MM.1S (cell line): ENCODE measurements at regions not wholly inside any gene's neighbourhood (a gene's known extent, or its start where the extent isn't known, plus 50 kb on each side); places are given as distances from the start of the nearest gene placed in this dataset.

ENCODE experiments used
- DNase-seq: peaks from one replicate; pipeline ENCODE4 v3.0.0-alpha.2; 2015
- H2AFZ ChIP-seq: fragments of 300-600 bp; sonication (generic); 2 replicates; pipeline ENCODE4 v1.6.0; 2016; ENCODE audit warnings: antibody characterized with exemption, low read length
- H3F3A ChIP-seq: fragments of 300-600 bp; sonication (generic); 2 replicates; pipeline ENCODE4 v1.6.1; 2016; ENCODE audit warnings: mild to moderate bottlenecking, antibody characterized with exemption, low read length, moderate library complexity, mixed read lengths; ENCODE audit not compliant: insufficient read depth
- H3K27ac ChIP-seq: fragments of 300-600 bp; sonication (generic); 2 replicates; pipeline ENCODE4 v1.5.1; 2016; ENCODE audit warnings: mild to moderate bottlenecking, low read length
- H3K27me3 ChIP-seq: fragments of 300-600 bp; sonication (generic); replicated peaks from 2 replicates; pipeline ENCODE4 v1.6.0; 2016; ENCODE audit warnings: low read length; ENCODE audit not compliant: insufficient read depth
- H3K36me3 ChIP-seq: fragments of 300-600 bp; sonication (generic); replicated peaks from 2 replicates; pipeline ENCODE4 v1.6.1; 2016; ENCODE audit warnings: mild to moderate bottlenecking, low read length, mixed read lengths; ENCODE audit not compliant: insufficient read depth
- H3K4me1 ChIP-seq: fragments of 300-600 bp; sonication (generic); 2 replicates; pipeline ENCODE4 v1.6.1; 2016; ENCODE audit warnings: low read length, mixed read lengths
- H3K4me2 ChIP-seq: fragments of 300-600 bp; sonication (generic); 2 replicates; pipeline ENCODE4 v1.6.0; 2016; ENCODE audit warnings: low read depth, low read length
- H3K4me3 ChIP-seq: fragments of 300-600 bp; sonication (generic); 2 replicates; pipeline ENCODE4 v1.5.1; 2016; ENCODE audit warnings: low read length, mixed read lengths
- H3K79me2 ChIP-seq: fragments of 300-600 bp; sonication (generic); 2 replicates; pipeline ENCODE4 v1.6.1; 2016; ENCODE audit warnings: mixed run types, low read length, mixed read lengths
- H3K9ac ChIP-seq: fragments of 300-600 bp; sonication (generic); 2 replicates; pipeline ENCODE4 v1.6.1; 2016; ENCODE audit warnings: low read length, mixed read lengths
- H3K9me2 ChIP-seq: fragments of 300-600 bp; sonication (generic); replicated peaks from 2 replicates; pipeline ENCODE4 v1.6.1; 2016; ENCODE audit warnings: mild to moderate bottlenecking, low read length, mixed read lengths; ENCODE audit not compliant: insufficient read depth
- H3K9me3 ChIP-seq: fragments of 300-600 bp; sonication (generic); replicated peaks from 2 replicates; pipeline ENCODE4 v1.6.1; 2016; ENCODE audit warnings: mild to moderate bottlenecking, low read length, mixed read lengths; ENCODE audit not compliant: insufficient read depth
- H4K20me1 ChIP-seq: fragments of 300-600 bp; sonication (generic); 2 replicates; pipeline ENCODE4 v1.6.1; 2016; ENCODE audit warnings: mild to moderate bottlenecking, low read length, moderate library complexity, mixed read lengths; ENCODE audit not compliant: insufficient read depth
- CTCF ChIP-seq: fragments of 300-600 bp; sonication (generic); IDR thresholded peaks from 2 replicates; pipeline ENCODE4 v1.5.1; 2016; ENCODE audit warnings: antibody characterized with exemption, low read length, mixed read lengths
- EZH2 ChIP-seq: fragments of 300-600 bp; sonication (generic); optimal IDR thresholded peaks from 2 replicates; pipeline ENCODE3; 2017; ENCODE audit warnings: low read depth, mild to moderate bottlenecking, antibody characterized with exemption, low read length, mixed read lengths
- EZH2phosphoT487 ChIP-seq: fragments of 300-600 bp; sonication (generic); IDR thresholded peaks from 2 replicates; pipeline ENCODE4 v1.6.1; 2018; ENCODE audit warnings: antibody characterized with exemption, low read length

DNA sequence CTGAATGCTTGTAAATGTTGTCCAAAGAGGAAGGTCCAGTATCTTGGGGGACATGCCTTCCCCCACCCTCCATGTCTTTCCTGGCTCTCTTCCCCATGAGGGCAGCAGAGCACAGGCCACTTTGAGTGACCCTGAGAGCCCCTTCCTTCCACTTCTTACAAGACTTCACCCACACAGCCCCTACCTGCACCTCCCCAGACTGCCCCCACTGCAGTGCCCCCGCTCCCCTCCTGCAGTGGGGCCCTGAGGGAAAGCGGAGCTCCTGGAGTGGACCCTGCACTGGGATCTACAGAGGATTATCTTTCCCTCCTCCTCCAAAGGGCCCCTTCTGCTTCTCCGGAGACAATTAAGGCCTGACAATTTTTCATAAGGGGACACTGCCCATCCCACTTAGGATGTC lies 326.8 kb downstream of the TCERG1L start:
- Histone ChIP-seq H3K4me1 (no peaks in the 10 kb centered on the region), H4K20me1 (no peaks in the 10 kb centered on the region), H3K79me2 (no peaks in the 10 kb centered on the region), H3K9me3 (no peaks in the 10 kb centered on the region), H3K9me2 (no peaks in the 10 kb centered on the region), H3K36me3 (no peaks in the 10 kb centered on the region), H3K27ac (no peak overlapping the region), H3F3A (no peaks in the 10 kb centered on the region), H3K27me3 (no peaks in the 10 kb centered on the region), H2AFZ (no peak overlapping the region), H3K4me3 (no peak overlapping the region), H3K4me2 (no peak overlapping the region), H3K9ac (no peak overlapping the region)
- TF ChIP-seq EZH2phosphoT487 = no peak
- no peak for TF ChIP-seq EZH2
- TF ChIP-seq CTCF = no peak
- DNase-seq = no peak

- H3K27ac ChIP-seq = no peak overlapping the region
- H3K36me3 ChIP-seq = no peaks in the 10 kb centered on the region
- DNase-seq = no peak
- no peaks in the 10 kb centered on the region for H3K9me3 ChIP-seq
- H4K20me1 ChIP-seq = no peaks in the 10 kb centered on the region
- no peak overlapping the region for H2AFZ ChIP-seq
- H3K9me2 ChIP-seq = no peaks in the 10 kb centered on the region
- H3K9ac ChIP-seq = no peak overlapping the region
- TF ChIP-seq CTCF (no peak), EZH2 (no peak), EZH2phosphoT487 (no peak)
- H3F3A ChIP-seq = no peaks in the 10 kb centered on the region
- no peaks in the 10 kb centered on the region for H3K79me2 ChIP-seq
- H3K27me3 ChIP-seq = no peaks in the 10 kb centered on the region
- no peak overlapping the region for H3K4me2 ChIP-seq
- H3K4me3 ChIP-seq = no peak overlapping the region
- no peaks in the 10 kb centered on the region for H3K4me1 ChIP-seq
These were observed 326.3 kb downstream of the TCERG1L start for GRCh38 chr10:130985158-130985753.

DNA sequence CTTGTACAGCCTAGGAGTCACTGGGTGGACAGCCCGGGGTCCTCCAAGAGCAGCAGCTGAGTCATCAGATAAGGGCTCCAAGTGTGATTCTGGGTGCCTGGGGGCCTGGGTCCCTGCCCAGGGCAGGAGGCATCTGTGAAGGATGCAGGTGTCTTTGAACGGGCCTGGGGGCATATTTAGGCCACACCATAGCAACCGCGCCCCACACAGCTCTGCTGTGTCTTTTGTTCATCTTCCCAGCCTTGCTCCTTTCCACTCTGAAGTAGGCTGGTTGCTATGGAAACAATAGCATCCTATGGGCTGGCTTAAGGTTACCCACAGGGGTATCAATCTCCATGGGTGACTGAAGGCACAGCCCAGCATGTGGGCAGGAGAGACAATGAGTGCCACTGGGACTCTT lies 324.7 kb downstream of the TCERG1L start:
- Histone ChIP-seq H3F3A (no peaks in the 10 kb centered on the region), H4K20me1 (no peaks in the 10 kb centered on the region), H3K36me3 (no peaks in the 10 kb centered on the region), H3K4me1 (no peaks in the 10 kb centered on the region), H3K9me2 (no peaks in the 10 kb centered on the region), H2AFZ (no peak overlapping the region), H3K79me2 (no peaks in the 10 kb centered on the region), H3K27ac (no peak overlapping the region), H3K4me2 (no peak overlapping the region), H3K4me3 (no peak overlapping the region), H3K9me3 (no peaks in the 10 kb centered on the region), H3K27me3 (no peaks in the 10 kb centered on the region), H3K9ac (no peak overlapping the region)
- TF ChIP-seq EZH2phosphoT487 (no peak), EZH2 (no peak), CTCF (no peak)
- no peak for DNase-seq
